ENCODE measurements at regions not wholly inside any gene's neighbourhood (a gene's known extent, or its start where the extent isn't known, plus 50 kb on each side); places are given as distances from the start of the nearest gene placed in this dataset.

GRCh38 chr2:66111706-66112105, 323.2 kb upstream of the MEIS1 start (continued):
- TF ChIP-seq POLR2AphosphoS5 (IDR thresholded peaks at IDR 0.05; ENCODE audit: low read depth, low read length) (no peak), RXRA (IDR thresholded peaks at IDR 0.05; ENCODE audit: borderline replicate concordance, low read depth) (no peak), FOXM1 (IDR thresholded peaks at IDR 0.05; ENCODE audit: low read depth) (no peak), EZH2phosphoT487 (IDR thresholded peaks at IDR 0.05; ENCODE audit: borderline replicate concordance, low read depth) (no peak), TAF1 (IDR thresholded peaks at IDR 0.05; ENCODE audit: borderline replicate concordance, low read depth, low read length) (no peak), ELF1 (IDR thresholded peaks at IDR 0.05) (no peak), FOXJ3 (CRISPR knock-in tag; IDR thresholded peaks at IDR 0.05) (no peak), IRF3 (IDR thresholded peaks at IDR 0.05; ENCODE audit: low read depth, low read length) (no peak), SMC3 (IDR thresholded peaks at IDR 0.05; ENCODE audit: low read depth, low read length) (no peak), ZBTB33 (IDR thresholded peaks at IDR 0.05; ENCODE audit: borderline replicate concordance, low read depth) (no peak), CHD2 (IDR thresholded peaks at IDR 0.05; ENCODE audit: low read length, partially characterized antibody) (no peak), NRF1 (IDR thresholded peaks at IDR 0.05; ENCODE audit: low read depth, low read length) (no peak)

- Histone ChIP-seq H3K4me1 (ENCODE audit: control insufficient read depth in 1 of 2, insufficient read depth in 2 of 2, low read depth in 1 of 2, low read length in 1 of 2) (peaks cover 0 to 9% of the 10 kb centered on the region in 2 experiments; a peak in 2 of 4 replicates), H3K9ac (no peak overlapping the region), H3K4me2 (no peak overlapping the region), H3K27ac (ENCODE audit: low read depth in 2 of 2, low read length in 1 of 2) (no peak overlapping the region), H3F3A (replicated peaks; ENCODE audit: insufficient read depth) (no peaks in the 10 kb centered on the region), H3K9me3 (no peaks in the 10 kb centered on the region), H2AFZ (ENCODE audit: low read depth) (no peak overlapping the region), H3K79me2 (ENCODE audit: insufficient read depth) (no peaks in the 10 kb centered on the region), H3K4me3 (ENCODE audit: low read depth in 2 of 2, low read length in 1 of 2) (no peak overlapping the region), H3K27me3 (ENCODE audit: insufficient read depth) (no peaks in the 10 kb centered on the region), H3K36me3 (replicated peaks in 1 of 2; ENCODE audit: control insufficient read depth in 1 of 2, insufficient read depth in 2 of 2, low read length in 1 of 2) (no peaks in the 10 kb centered on the region), H3K9me2 (no peaks in the 10 kb centered on the region), H4K20me1 (ENCODE audit: insufficient read depth) (no peaks in the 10 kb centered on the region)
- no peak for DNase-seq
- ChIA-PET CTCF (interaction anchor here (1.8 kb wide), 1 partner anchor 15 kb away, joined by 6 read pairs; no protein-coding TSS in a partner anchor), POLR2A (no interaction called here)
- 28% methylated on average over 2 of the region's 2 CpGs for WGBS (ENCODE audit: low lambda C conversion rate)
- TF ChIP-seq NFIC (IDR thresholded peaks at IDR 0.05; ENCODE audit: borderline replicate concordance) (no peak), RXRA (IDR thresholded peaks at IDR 0.05; ENCODE audit: borderline replicate concordance, low read depth) (no peak), EP300 (IDR thresholded peaks at IDR 0.05; ENCODE audit: borderline replicate concordance in 1 of 2, low read depth in 1 of 2, low read length in 1 of 2) (no peak), CTCF (IDR thresholded peaks at IDR 0.05) (no peak), EZH2phosphoT487 (IDR thresholded peaks at IDR 0.05; ENCODE audit: borderline replicate concordance, low read depth) (no peak), SIN3A (IDR thresholded peaks at IDR 0.05; ENCODE audit: borderline replicate concordance, low read depth, low read length) (no peak), ELF1 (IDR thresholded peaks at IDR 0.05) (no peak), MEF2A (IDR thresholded peaks at IDR 0.05; ENCODE audit: borderline replicate concordance, low read depth) (no peak), USF2 (IDR thresholded peaks at IDR 0.05; ENCODE audit: borderline replicate concordance, low read depth, low read length) (no peak), SMC3 (IDR thresholded peaks at IDR 0.05; ENCODE audit: low read depth, low read length) (no peak), MXI1 (IDR thresholded peaks at IDR 0.05; ENCODE audit: low read depth, low read length) (no peak), FOXJ3 (CRISPR knock-in tag; IDR thresholded peaks at IDR 0.05) (no peak), USF1 (IDR thresholded peaks at IDR 0.05; ENCODE audit: borderline replicate concordance, low read depth) (no peak), GATA2 (CRISPR knock-in tag; IDR thresholded peaks at IDR 0.05) (no peak), PBX3 (IDR thresholded peaks at IDR 0.05) (no peak)
Observed at GRCh38 chr2:66110608-66111007, 324.3 kb upstream of the MEIS1 start.
